Stimulated activated CD8-positive, alpha-beta memory T cell treated with anti-CD3 and anti-CD28 coated beads, Interleukin-15, amount 100 ng/mL, for 48 hours (primary cell): ENCODE measurements at regions not wholly inside any gene's neighbourhood (a gene's known extent, or its start where the extent isn't known, plus 50 kb on each side); places are given as distances from the start of the nearest gene placed in this dataset.

ENCODE experiments used
- DNase-seq, 2 donors: peaks; one replicate each; pipeline ENCODE4 v3.0.0-alpha.2; 2020; ENCODE audit warnings: low read depth in 2 of 2

DNA sequence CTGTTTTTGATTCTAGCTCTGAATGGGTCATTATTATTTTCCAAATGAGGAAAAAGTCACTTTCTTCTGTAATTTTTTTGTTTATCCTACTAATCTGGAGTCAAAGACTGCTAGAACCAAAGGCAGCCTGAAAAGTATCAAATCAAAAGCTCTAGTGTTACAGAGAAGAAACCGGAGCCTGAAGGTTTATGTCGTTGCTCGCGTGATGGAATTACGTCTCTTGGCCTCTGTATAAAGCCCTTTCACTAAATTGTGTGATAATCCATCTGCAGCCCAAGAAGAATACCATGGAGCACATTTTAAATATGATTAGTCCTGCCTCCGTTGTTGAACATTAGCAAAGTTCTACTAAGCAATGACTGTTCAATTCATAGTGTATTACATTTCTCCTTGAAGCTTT, 738.6 kb downstream of the C6orf118 start:
- DNase-seq, result no peak

DNA sequence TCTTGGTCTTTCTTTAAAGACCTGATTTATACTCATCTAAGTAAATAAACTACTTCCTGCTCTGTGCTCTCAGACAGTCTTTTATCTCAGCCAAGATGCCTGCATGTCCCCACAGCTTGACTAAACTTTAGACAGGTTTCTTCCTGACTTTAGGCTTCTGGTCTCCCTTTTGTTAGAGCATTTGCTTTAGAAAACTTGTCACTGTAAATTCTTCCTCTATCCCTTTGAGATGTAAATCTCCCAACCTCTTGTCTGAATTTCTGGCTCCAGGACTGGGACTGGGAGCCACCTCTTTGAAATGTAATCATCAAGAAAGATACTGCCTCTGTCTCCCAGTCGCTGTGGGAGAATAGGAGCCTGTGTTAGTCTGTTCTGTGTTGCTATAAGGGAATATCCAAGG, 739.9 kb downstream of the C6orf118 start:
- no peak for DNase-seq

DNA sequence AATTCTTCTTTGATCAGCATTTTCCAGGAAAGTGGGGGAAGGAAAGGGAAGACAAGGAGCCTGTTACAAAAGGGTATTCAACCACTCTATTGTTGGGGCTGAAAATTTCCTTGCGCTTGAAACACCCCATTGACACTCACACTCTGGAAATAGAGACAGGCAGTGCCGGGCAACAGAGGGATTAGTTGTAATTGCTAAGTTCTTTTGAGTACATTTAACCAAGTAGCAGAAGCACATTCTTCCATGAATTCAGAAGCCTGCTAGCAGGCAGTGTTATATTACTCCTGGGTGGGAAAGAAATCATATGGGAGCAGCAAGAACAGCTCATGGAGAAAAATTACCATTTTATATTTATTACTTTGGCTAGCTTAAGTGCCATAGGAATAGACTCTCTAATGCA, 745.5 kb downstream of the C6orf118 start:
- no peak for DNase-seq

DNA sequence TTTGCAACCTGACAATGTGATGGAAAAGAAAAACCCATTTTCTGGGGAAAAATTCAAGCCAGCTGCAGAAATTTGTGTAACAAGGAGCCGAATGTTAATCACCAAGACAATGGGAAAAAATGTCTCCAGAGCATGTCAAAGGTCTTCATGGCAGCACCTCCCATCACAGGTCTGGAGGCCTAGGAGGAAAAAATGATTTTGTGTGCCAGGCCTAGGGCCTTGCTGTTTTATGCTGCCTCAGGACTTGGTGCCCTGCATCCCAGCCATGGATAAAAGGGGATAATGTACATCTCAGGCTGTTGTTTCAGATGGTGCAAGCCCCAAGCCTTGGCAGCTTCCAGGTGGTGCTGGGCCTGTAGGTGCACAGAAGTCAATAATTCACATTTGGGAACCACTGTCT, 747.7 kb downstream of the C6orf118 start:
- DNase-seq, result no peak

DNA sequence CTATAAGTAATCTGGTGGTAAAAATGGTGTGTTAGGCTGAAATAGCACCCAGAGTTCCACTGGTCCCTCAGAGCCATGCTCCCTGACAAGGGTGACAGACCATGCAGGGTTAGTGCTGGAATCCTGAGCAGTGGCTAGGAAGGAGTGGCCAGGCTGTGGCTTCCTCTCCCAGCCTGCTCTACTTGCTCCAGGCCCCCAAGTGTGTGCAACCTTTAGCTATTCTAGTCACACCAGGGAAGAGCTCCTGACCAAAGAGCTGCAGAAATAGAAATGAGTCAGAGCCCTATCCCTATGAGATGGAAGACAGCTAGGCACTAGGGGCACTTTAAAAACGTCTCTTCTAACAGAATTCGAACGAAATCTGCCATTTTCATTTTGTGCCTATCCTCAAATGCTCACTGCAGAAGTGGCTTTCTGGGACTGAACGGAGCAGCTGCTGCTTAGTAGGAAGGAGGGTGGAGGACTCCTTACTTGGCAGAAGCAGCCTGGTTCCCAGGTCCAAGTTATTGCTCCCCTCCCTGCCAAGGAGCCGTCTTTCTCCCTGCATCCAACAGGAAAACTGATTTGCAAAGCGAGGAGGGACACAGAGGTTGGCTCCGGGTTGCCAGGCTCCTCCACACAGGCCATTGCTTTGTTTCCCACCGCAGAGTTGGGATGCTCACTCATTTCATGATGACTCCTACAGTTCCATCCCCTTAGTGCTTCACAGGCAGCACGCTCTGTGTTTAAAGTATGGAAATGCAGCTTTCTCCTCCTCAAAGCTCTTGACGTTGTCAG, 754.5 kb downstream of the C6orf118 start:
- DNase-seq, result no peak

DNA sequence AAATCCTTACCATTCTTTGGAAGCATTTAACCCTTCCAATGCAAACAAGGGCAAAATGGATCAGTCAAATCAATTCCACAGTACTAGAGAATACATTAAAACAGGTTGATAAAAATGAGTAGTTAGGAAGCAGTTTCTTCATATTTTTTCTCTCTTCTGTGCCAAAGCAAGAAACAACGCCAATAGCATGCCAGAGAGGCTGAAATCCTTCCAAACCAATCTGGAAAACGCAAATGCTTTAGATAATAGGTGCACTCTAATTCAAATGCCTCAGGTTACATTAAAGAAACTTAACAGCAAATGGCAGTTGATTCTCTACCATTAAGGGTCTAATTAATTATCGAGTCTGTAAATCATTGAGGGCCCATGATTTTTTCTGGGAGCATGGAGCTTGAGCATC, 755.2 kb downstream of the C6orf118 start:
- no peak for DNase-seq

DNA sequence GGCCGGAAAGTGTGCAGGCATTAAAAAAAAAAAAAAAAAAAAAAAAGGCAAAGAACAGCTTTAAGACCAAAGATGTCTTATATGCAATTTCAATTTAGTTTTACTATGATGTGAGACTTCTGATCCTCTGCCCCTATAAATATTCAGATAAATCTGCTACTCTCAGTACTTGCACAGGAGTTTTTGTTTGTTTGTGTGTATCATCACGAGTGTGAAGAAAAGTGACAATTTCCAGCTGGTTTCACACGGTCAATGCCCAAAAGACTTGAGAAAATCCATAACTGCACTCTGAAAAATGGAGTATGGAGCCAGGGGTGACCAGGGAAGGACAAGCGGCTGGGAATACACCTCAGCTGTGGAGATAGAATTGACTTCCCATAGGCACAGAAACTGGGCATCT, 757.7 kb downstream of the C6orf118 start:
- no peak for DNase-seq

DNA sequence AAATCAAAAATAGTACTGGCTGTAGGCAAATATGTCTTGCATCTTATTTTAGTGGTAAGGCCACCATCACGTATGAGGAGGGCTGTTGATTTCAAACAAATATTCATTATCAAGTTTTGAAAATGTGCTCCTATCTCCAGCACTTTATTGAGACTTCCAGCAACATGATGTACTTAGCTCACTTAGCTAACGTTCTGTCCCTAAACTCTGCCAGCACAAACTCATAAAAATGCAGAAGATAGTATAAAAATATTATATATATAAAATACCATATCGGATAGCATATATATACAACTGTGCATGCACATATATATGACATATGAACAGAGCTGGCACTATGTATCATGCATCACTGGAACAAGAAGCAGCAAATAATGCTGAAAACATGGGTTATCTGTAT, 762.3 kb downstream of the C6orf118 start:
- no peak for DNase-seq

DNA sequence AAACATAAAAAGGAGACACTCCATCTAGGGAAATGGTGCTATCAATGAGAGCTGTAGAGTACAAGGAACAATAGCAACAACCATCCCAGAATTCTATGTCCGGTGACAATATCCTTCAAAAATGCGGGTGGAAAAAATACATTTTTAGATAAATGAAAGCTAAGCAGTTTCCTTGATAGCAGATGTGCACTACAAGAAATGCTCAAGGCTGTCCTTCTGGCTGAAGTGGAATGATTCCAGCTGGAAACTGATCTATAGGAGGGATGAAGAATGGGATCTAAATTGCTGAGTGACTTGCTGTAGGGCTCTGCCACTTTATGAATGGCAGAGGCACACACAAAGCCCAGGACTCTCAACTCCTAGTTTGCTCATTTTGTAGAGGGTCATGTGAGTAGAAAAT, 763.1 kb downstream of the C6orf118 start:
- no peak for DNase-seq

DNA sequence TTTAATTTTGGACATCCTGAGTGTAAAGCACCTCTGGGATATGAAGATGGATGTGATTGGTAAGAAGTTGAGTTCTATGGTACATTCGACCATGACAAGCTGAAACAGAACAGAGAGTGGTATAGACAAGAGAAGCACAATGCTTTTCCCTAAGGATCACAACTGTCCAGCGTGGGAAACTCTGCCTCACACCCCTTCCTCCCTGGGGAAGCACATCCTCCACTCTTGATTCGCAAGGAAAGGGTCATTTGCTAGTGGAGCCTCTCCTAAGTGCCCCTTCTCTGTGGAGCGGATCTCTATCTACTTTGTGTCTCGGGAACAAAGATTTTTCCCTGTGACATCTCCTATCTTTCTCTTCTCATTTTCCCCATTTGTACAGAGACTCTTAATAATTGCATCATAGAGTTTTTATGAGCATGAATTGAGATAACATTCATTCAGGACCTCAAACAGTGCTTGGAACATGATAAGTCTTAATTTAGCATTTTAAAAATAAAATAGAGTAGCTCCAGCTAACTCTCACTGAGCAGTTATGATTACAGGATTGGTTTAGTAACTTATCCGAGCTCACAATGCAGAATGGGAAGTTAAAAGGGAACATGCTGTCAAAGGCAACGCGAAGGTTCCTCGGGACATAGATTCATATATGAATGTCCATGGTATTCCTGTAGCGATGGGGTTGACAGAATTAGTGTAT, 775.2 kb downstream of the C6orf118 start:
- DNase-seq, result no peak

DNA sequence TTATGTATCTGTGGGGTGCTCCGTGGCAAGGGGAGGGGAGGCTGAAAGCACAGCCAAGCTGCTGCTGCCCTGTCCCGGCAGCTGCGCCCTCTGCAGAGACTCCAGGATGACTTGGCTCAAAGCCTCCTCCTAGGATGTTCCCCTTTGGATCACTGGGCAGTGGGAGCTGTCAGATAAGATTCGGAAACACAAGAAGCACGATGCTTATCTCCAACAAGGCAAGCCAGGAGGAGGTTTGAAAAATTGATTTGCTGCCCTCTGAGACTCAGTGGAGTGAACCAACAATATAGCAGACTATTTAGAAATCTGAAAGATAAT, 776.4 kb downstream of the C6orf118 start:
- no peak for DNase-seq

DNA sequence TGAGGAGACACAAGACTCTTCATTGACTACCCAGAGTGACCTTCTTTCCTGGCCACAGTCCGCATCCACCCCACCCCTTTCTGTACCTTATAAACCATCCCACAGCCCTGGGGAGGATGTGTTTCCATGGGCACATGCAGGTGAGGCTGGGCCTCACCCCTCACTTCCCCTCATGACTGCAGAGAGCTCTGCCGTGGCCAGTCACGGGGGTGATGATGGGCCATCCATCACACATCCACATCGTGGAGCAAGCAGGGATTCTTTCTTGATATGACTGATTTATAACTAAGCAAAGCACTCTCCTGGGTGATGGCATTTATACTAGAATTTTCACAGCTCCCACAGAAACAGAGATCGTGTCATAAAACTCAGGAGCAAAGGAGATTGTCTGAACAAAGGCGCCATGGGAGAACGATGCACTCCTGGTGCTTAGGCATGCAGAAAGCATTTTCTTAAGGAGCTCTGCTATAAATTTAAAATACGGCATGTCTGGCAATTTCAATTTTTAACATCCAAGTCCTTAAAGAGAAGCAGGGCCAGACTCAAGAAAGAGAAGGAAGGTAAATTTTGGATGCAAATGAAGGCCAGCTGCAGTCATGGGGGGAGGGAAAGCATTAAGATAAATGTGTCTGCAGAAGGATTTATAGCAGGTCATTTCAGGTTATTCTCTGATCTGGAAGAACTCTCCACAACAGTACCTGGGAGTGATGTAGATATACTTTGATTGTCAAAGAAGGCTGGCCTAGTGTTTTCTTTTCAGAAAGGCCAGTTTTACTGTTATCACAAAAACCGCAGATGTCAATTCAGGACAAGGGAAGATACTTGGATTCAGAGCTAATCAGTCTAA, 777.0 kb downstream of the C6orf118 start:
- no peak for DNase-seq

DNA sequence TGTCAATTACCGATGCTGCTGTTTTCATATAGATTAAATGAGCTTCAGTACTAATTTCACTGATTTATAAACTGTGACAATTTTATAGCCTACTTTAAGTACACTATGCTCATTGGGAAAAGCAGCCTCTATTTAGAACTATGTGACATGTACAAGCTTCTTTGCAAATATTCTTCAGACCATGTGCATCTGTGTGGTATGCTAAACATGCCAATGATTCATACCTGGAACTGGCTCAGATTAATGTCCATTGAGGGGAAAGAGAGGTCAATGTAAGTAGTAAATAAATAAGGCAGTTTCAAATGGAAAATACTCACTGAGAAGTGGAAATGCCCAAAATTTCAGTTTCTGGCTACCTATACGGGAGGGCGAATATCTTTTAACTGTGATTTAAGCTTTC, 777.7 kb downstream of the C6orf118 start:
- DNase-seq, result no peak

DNA sequence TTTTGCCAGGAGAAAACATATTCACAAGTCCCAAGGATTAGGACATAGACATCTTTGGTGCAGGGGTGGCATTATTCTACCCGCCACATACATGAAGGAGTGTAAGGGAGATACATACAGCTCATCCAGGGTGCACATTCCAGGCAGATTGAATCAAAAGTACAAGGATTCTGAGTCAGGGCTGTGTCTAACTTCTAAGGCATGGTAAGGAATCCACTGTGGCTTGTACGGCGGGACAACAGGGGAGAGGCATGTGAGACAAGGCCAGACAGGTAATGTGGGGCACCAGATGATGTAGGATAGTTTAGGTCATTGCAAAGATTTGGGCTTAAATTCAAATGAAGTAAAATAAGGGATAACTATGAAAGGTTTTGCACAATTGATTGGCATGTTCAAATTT, 780.9 kb downstream of the C6orf118 start:
- no peak for DNase-seq

DNA sequence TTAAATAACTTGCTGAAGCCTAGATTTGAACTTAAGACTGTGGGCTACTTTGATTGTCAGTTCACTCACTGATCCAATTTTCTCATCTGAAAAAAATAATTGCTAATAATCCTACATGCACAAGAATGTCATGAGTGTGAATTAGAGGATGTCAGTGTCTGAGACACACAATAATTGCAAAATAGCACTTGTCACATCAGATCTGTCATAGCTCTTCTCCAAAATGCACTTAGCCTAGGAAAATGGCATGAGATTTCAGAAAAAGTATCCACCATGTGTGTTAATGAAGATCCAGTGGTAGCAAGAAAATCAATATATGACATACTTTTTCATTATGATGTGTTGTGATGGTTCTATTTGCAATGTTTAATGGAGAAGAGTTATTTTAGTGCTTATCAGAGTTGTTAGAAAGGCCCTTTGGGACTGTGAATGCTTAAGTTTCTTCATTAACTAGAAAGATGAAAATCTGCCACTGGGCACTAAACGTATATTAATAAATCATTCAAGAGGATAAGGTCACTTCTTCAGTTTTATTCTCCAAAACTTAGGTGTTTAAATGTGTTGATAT, 786.2 kb downstream of the C6orf118 start:
- DNase-seq, result no peak

DNA sequence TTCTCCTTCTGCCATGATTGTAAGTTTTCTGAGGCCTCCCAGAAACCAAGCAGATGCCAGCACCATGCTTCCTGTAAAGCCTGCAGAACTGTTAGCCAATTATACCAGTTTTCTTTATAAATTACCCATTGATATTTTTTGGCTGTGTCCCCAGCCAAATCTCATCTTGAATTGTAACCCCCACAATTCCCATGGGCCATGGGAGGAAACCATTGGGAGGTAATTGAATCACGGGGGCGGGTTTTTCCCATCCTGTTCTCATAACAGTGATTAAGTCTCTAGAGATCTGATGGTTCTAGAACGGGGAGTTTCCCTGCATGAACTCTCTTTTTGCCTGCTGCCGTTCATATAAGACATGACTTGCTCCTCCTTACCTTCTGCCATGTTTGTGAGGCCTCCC, 788.5 kb downstream of the C6orf118 start:
- no peak for DNase-seq

DNA sequence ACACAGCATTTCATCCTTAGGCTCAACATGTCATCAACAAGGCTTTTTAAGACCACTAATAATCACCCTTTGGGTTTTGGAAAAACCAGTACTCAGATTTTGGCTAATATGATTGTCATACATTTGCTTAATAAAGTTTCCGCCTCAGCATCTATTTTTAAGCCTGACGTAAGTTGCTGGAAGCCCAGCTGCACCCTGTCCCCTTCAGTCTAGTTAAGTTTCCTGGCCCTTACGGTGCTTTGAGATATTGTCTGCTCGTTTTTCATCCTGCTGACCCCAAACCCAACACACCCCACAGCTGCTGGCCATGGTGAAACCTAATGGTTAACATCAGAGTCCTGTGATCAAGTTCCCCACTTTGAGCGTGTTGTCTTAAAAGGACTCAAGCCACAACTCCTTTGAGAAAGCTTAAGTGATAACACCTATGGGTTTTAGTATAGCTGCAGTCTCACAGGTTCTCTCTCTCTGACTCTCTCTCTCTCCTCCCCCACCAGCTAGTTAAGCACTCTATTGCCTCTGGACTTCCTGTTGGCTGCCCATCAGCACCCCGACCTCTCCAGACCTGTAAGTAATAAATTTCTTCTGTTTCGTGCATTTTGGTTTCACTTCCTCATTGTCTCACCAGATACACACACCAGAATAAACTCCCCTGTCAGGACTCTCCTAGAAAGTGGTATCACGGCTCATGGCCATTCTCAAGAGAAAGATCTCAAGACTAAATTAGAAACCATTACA, 802.0 kb downstream of the C6orf118 start:
- no peak for DNase-seq

DNA sequence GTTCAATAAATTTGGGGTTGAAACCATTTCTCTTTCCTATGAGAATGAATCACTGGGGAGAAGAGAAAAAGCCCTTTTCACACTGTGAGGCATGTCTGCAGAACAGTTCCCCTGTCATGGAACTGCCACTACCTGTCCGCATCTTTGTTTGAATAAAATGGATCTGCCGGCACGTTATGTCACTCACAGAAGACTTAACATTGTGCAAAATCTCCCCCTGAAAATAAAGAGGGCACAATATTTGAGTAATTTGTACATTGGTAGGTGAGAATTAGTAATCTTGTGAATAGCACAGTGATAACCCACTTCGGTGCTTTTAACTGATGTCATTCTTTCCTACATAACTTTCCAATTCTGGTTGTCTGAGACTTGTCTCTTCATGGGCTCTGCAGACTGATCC, 804.0 kb downstream of the C6orf118 start:
- DNase-seq, result no peak

DNA sequence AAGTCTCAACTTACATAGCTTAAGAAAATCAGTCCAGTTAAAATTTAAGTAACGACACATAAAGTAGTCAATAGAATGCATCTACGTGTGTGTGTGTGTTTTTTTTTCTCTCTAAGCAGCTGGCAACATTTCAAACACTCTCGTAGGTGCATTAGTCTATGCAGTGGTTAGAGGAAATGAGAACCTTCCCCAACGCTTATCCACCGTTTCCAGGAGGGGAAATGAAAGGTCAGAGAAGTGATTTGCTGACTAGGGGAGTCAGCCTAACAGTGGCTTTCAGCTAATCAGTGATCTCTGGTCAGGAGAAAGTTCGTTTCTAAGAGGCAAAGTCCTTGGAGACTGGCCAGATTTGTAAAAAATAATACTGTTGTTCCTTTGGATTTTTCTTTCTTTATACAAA, 806.6 kb downstream of the C6orf118 start:
- no peak for DNase-seq

DNA sequence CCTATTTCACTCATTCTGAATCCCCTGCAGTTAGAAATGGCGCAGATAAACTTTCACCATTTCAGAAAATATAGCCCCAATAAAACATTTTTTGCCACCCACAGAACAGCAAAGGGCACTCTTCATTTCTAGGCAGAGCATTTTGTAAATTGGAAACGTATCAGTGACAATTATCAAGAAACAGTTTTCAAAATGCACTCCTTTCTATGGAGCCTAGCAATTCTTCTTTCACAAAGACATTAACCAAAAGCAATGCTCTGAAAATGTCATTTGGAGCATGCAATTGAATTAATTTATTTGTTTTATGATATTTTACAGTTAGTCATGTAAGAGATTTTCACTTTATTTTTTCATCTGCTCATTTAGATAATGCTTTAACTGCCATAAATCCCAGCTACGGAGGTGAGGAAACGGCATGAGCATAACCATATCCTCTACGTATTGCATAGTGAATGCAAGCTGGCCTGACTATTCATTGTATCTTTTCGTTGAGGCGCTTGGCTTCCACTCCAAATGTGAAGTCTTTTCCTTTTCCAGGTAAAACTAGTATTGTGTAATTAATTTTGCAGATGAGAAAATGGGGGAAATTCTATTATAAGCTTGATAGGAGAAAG, 813.4 kb downstream of the C6orf118 start:
- no peak for DNase-seq

DNA sequence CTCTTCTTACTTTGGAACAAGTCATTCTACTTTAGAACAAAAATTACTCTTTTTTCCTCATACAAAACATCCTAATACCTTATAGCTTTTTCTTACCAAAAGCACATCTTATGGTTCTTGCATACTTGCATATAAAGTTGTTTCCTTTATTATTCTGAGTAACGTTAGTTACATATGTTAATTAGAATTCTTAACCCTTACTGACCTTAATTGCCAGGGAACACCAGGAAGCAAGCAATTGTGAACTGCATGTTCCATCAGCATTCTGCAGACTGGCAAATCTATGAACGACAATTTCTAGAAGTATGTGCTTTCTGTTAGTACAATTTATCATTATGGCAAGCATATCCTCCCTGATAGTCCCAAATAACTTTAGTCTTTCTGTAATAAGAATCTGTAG, 831.0 kb downstream of the C6orf118 start:
- DNase-seq, result no peak
